ENCODE measurements at regions not wholly inside any gene's neighbourhood (a gene's known extent, or its start where the extent isn't known, plus 50 kb on each side); places are given as distances from the start of the nearest gene placed in this dataset.
"Not testable (repeated sequence)": the region's sequence is repeated elsewhere in the genome, so short reads cannot be mapped to it uniquely, and the experiment has no call there.

GRCh38 chr16:35605921-35606320 is 2146.5 kb downstream of the TP53TG3F start:
- no peaks in the 10 kb centered on the region for H3K27me3 Mint-ChIP-seq (ENCODE audit: insufficient read depth, unreplicated experiment)
- no peaks in the 10 kb centered on the region for H3K36me3 Mint-ChIP-seq (ENCODE audit: insufficient read depth, unreplicated experiment)
- intact Hi-C loops (cut with micrococcal nuclease; ENCODE audit: unreplicated experiment) = no loop called here
- DNase-seq = no peak
- no TSS peak for BruUV-seq (replicated peaks)
- no peak for TF ChIP-seq CTCF (IDR thresholded peaks at IDR 0.05; ENCODE audit: insufficient read depth in 1 of 2, low read depth in 1 of 2, low read length in 1 of 2, severe bottlenecking in 1 of 2, unreplicated experiment in 1 of 2)
- no peak overlapping the region for H3K27ac Mint-ChIP-seq (ENCODE audit: unreplicated experiment)
- H3K4me1 Mint-ChIP-seq (ENCODE audit: low read depth, unreplicated experiment) = no peaks in the 10 kb centered on the region
- ChIA-PET POLR2A (no interaction called here), CTCF (no interaction called here)
- H3K4me3 Mint-ChIP-seq (ENCODE audit: unreplicated experiment) = no peak overlapping the region
- H3K4me3 ChIP-seq (ENCODE audit: low read depth, low read length) = no peak overlapping the region
- H3K9me3 ChIP-seq = no peaks in the 10 kb centered on the region
- H3K27me3 ChIP-seq (replicated peaks; ENCODE audit: control insufficient read depth, insufficient read depth, low read length) = no peaks in the 10 kb centered on the region
- H3K4me1 ChIP-seq = no peaks in the 10 kb centered on the region
- H3K9me3 Mint-ChIP-seq (ENCODE audit: unreplicated experiment) = no peaks in the 10 kb centered on the region
- H3K36me3 ChIP-seq (ENCODE audit: control insufficient read depth, insufficient read depth, low read length) = no peaks in the 10 kb centered on the region

- H3K27me3 Mint-ChIP-seq (ENCODE audit: insufficient read depth, unreplicated experiment); H3K4me3 ChIP-seq (ENCODE audit: low read depth, low read length); H3K36me3 ChIP-seq (ENCODE audit: control insufficient read depth, insufficient read depth, low read length); H3K4me3 Mint-ChIP-seq (ENCODE audit: unreplicated experiment); intact Hi-C loops (cut with micrococcal nuclease; ENCODE audit: unreplicated experiment); H3K27me3 ChIP-seq (replicated peaks; ENCODE audit: control insufficient read depth, insufficient read depth, low read length); H3K4me1 Mint-ChIP-seq (ENCODE audit: low read depth, unreplicated experiment); CTCF ChIA-PET; H3K4me1 ChIP-seq; POLR2A ChIA-PET; BruUV-seq (replicated peaks); H3K9me3 ChIP-seq; H3K36me3 Mint-ChIP-seq (ENCODE audit: insufficient read depth, unreplicated experiment); DNase-seq; H3K27ac Mint-ChIP-seq (ENCODE audit: unreplicated experiment): not testable (repeated sequence)
- H3K9me3 Mint-ChIP-seq (ENCODE audit: unreplicated experiment) = peaks cover 27% of the 10 kb centered on the region
These were observed 2155.5 kb downstream of the TP53TG3F start for GRCh38 chr16:35614883-35615282.

- H3K9me3 ChIP-seq; intact Hi-C loops (cut with micrococcal nuclease; ENCODE audit: unreplicated experiment); H3K36me3 Mint-ChIP-seq (ENCODE audit: insufficient read depth, unreplicated experiment); BruUV-seq (replicated peaks); H3K36me3 ChIP-seq (ENCODE audit: control insufficient read depth, insufficient read depth, low read length); H3K4me1 Mint-ChIP-seq (ENCODE audit: low read depth, unreplicated experiment); H3K4me1 ChIP-seq; POLR2A ChIA-PET; DNase-seq; CTCF ChIA-PET; H3K27ac Mint-ChIP-seq (ENCODE audit: unreplicated experiment); H3K27me3 ChIP-seq (replicated peaks; ENCODE audit: control insufficient read depth, insufficient read depth, low read length); H3K4me3 Mint-ChIP-seq (ENCODE audit: unreplicated experiment); H3K4me3 ChIP-seq (ENCODE audit: low read depth, low read length); H3K27me3 Mint-ChIP-seq (ENCODE audit: insufficient read depth, unreplicated experiment): not testable (repeated sequence)
- peaks cover 38% of the 10 kb centered on the region for H3K9me3 Mint-ChIP-seq (ENCODE audit: unreplicated experiment)
These were observed 2159.8 kb downstream of the TP53TG3F start for GRCh38 chr16:35619176-35619575.

- no peak for TF ChIP-seq CTCF (IDR thresholded peaks at IDR 0.05; ENCODE audit: insufficient read depth in 1 of 2, low read depth in 1 of 2, low read length in 1 of 2, severe bottlenecking in 1 of 2, unreplicated experiment in 1 of 2)
- Histone ChIP-seq H3K36me3 (ENCODE audit: control insufficient read depth, insufficient read depth, low read length) (no peaks in the 10 kb centered on the region), H3K4me1 (no peaks in the 10 kb centered on the region), H3K27me3 (replicated peaks; ENCODE audit: control insufficient read depth, insufficient read depth, low read length) (no peaks in the 10 kb centered on the region), H3K4me3 (ENCODE audit: low read depth, low read length) (no peak overlapping the region), H3K9me3 (no peaks in the 10 kb centered on the region; the same call in none of the 2 replicates)
- Mint-ChIP-seq H3K4me3 (ENCODE audit: unreplicated experiment) (no peak overlapping the region), H3K27me3 (ENCODE audit: insufficient read depth, unreplicated experiment) (no peaks in the 10 kb centered on the region), H3K27ac (ENCODE audit: unreplicated experiment) (no peak overlapping the region), H3K4me1 (ENCODE audit: low read depth, unreplicated experiment) (no peaks in the 10 kb centered on the region), H3K36me3 (ENCODE audit: insufficient read depth, unreplicated experiment) (no peaks in the 10 kb centered on the region), H3K9me3 (ENCODE audit: unreplicated experiment) (peaks cover 18% of the 10 kb centered on the region)
- BruUV-seq (replicated peaks) = no TSS peak
- no peak for DNase-seq
- CTCF ChIA-PET = no interaction called here
- POLR2A ChIA-PET = no interaction called here
- intact Hi-C loops (cut with micrococcal nuclease; ENCODE audit: unreplicated experiment) = no loop called here
These were observed 2166.6 kb downstream of the TP53TG3F start for GRCh38 chr16:35626041-35626440.
